ENCODE measurements at regions not wholly inside any gene's neighbourhood (a gene's known extent, or its start where the extent isn't known, plus 50 kb on each side); places are given as distances from the start of the nearest gene placed in this dataset.
A peak's percentile ranks its signal among the peaks of the same experiment; 100 is the strongest.

- peak; percentile 39 for DNase-seq (ENCODE audit: low read depth, low spot score)
These were observed 304.0 kb downstream of the NR2F1-AS1 start for GRCh38 chr5:93277051-93277450.

- DNase-seq (ENCODE audit: low read depth, low spot score) = no peak
These were observed 305.6 kb downstream of the NR2F1-AS1 start for GRCh38 chr5:93275376-93275775.

GRCh38 chr5:93274291-93274690 lies 306.7 kb downstream of the NR2F1-AS1 start:
- DNase-seq (ENCODE audit: low read depth, low spot score) = peak; percentile 73

- DNase-seq (ENCODE audit: low read depth, low spot score) = peak; percentile 61
These were observed 307.8 kb downstream of the NR2F1-AS1 start for GRCh38 chr5:93273176-93273575.

GRCh38 chr5:93272108-93272507 lies 308.9 kb downstream of the NR2F1-AS1 start:
- no peak for DNase-seq (ENCODE audit: low read depth, low spot score)

GRCh38 chr5:93267736-93268135 lies 313.3 kb downstream of the NR2F1-AS1 start:
- DNase-seq (ENCODE audit: low read depth, low spot score) = no peak

GRCh38 chr5:93267276-93267675 lies 313.7 kb downstream of the NR2F1-AS1 start:
- no peak for DNase-seq (ENCODE audit: low read depth, low spot score)

GRCh38 chr5:93257616-93258015 lies 323.4 kb downstream of the NR2F1-AS1 start:
- no peak for DNase-seq (ENCODE audit: low read depth, low spot score)

GRCh38 chr5:93255796-93256195 lies 325.2 kb downstream of the NR2F1-AS1 start:
- no peak for DNase-seq (ENCODE audit: low read depth, low spot score)

GRCh38 chr5:93252165-93252564 lies 328.9 kb downstream of the NR2F1-AS1 start:
- no peak for DNase-seq (ENCODE audit: low read depth, low spot score)

GRCh38 chr5:93251347-93251746 lies 329.7 kb downstream of the NR2F1-AS1 start:
- DNase-seq (ENCODE audit: low read depth, low spot score) = no peak

GRCh38 chr5:93250424-93250823 lies 330.6 kb downstream of the NR2F1-AS1 start:
- DNase-seq (ENCODE audit: low read depth, low spot score) = peak; percentile 14

- peak; percentile 64 for DNase-seq (ENCODE audit: low read depth, low spot score)
These were observed 331.2 kb downstream of the NR2F1-AS1 start for GRCh38 chr5:93249651-93250289.

- no peak for DNase-seq (ENCODE audit: low read depth, low spot score)
These were observed 333.9 kb downstream of the NR2F1-AS1 start for GRCh38 chr5:93247105-93247504.

- peak; percentile 85 for DNase-seq (ENCODE audit: low read depth, low spot score)
These were observed 334.7 kb downstream of the NR2F1-AS1 start for GRCh38 chr5:93246090-93246855.

- DNase-seq (ENCODE audit: low read depth, low spot score) = no peak
These were observed 335.8 kb downstream of the NR2F1-AS1 start for GRCh38 chr5:93245226-93245625.

GRCh38 chr5:93243481-93243880 lies 337.5 kb downstream of the NR2F1-AS1 start:
- no peak for DNase-seq (ENCODE audit: low read depth, low spot score)

GRCh38 chr5:93240228-93240834 lies 340.7 kb downstream of the NR2F1-AS1 start:
- no peak for DNase-seq (ENCODE audit: low read depth, low spot score)

GRCh38 chr5:93236807-93237421 lies 344.1 kb downstream of the NR2F1-AS1 start:
- no peak for DNase-seq (ENCODE audit: low read depth, low spot score)

GRCh38 chr5:93235761-93236160 lies 345.3 kb downstream of the NR2F1-AS1 start:
- DNase-seq (ENCODE audit: low read depth, low spot score) = no peak

GRCh38 chr5:93226202-93226735 lies 354.8 kb downstream of the NR2F1-AS1 start:
- DNase-seq (ENCODE audit: low read depth, low spot score) = no peak

- no peak for DNase-seq (ENCODE audit: low read depth, low spot score)
These were observed 355.3 kb downstream of the NR2F1-AS1 start for GRCh38 chr5:93225748-93226147.
